Epithelial cell of proximal tubule (primary cell): ENCODE measurements at regions not wholly inside any gene's neighbourhood (a gene's known extent, or its start where the extent isn't known, plus 50 kb on each side); places are given as distances from the start of the nearest gene placed in this dataset.

Source experiments
- DNase-seq: peaks from one replicate; pipeline ENCODE4 v3.0.0-alpha.2; 2011; ENCODE audit warnings: low read depth
- H3K4me3 ChIP-seq: 2 replicates; pipeline ENCODE4 v1.5.1; 2011; ENCODE audit warnings: low read depth, mild to moderate bottlenecking, low read length
- CTCF ChIP-seq: conservative IDR thresholded peaks from 2 replicates; pipeline ENCODE4 v1.5.1; 2012; ENCODE audit warnings: low read depth, mild to moderate bottlenecking, low read length

- no peak for TF ChIP-seq CTCF
- H3K4me3 ChIP-seq = no peak overlapping the region
- DNase-seq = no peak
Measured at GRCh38 chr11:80779905-80780605, 1339.2 kb upstream of the TENM4 start.

- no peak overlapping the region for H3K4me3 ChIP-seq
- TF ChIP-seq CTCF = no peak
- no peak for DNase-seq
Measured at GRCh38 chr11:80778941-80779340, 1338.1 kb upstream of the TENM4 start.

GRCh38 chr11:80778432-80778831, 1337.6 kb upstream of the TENM4 start:
- no peak for TF ChIP-seq CTCF
- no peak overlapping the region for H3K4me3 ChIP-seq
- DNase-seq = no peak

GRCh38 chr11:80773919-80774318, 1333.1 kb upstream of the TENM4 start:
- no peak for TF ChIP-seq CTCF
- H3K4me3 ChIP-seq = no peak overlapping the region
- no peak for DNase-seq

GRCh38 chr11:80771017-80771416, 1330.2 kb upstream of the TENM4 start:
- TF ChIP-seq CTCF = no peak
- no peak for DNase-seq
- H3K4me3 ChIP-seq = no peak overlapping the region

- no peak for DNase-seq
- H3K4me3 ChIP-seq = no peak overlapping the region
- TF ChIP-seq CTCF = no peak
Measured at GRCh38 chr11:80758787-80759186, 1318.0 kb upstream of the TENM4 start.
